GM19372 (cell line): ENCODE measurements at regions not wholly inside any gene's neighbourhood (a gene's known extent, or its start where the extent isn't known, plus 50 kb on each side); places are given as distances from the start of the nearest gene placed in this dataset.

Source experiments
- ATAC-seq: cut with Tn5 transposase; IDR thresholded peaks from one replicate; pipeline ENCODE4 v1.9.1; 2021; ENCODE audit warnings: mild to moderate bottlenecking, low read depth, moderate library complexity; ENCODE audit not compliant: unreplicated experiment

DNA sequence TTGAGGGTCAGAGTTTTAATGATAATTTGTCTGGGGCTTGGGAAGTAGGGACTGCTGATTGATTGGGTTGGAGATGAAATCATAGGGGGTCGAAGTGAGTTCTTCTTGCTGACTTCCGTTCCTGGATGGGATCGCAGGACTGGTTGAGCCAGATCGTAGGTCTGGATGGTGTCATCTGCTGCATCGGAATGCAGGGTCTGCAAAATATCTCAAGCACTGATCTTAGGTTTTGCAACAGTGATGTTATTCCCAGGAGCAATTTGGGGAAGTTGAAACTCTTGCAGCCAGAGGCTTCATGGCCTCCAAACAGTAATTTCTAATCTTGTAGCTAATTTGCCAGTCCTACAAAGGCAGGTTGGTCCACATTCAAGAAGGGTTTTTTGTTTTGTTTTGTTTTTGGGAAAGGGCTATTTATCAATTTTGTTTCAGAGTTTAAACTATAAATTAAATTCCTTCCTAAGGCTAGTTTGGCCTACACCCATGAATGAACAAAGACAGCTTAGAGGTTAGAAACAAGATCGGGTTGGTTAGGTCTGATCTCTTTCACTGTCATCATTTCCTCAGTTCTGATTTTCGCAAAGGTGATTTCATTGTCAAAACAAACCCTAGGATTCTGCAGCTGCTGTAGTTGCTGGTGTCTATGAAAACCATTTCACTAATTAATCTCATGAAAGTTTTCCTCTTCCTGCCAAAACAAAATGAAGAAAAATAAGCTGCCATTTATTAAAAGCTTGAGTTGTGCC lies 388.0 kb downstream of the TMEM232 start:
- ATAC-seq = no peak

DNA sequence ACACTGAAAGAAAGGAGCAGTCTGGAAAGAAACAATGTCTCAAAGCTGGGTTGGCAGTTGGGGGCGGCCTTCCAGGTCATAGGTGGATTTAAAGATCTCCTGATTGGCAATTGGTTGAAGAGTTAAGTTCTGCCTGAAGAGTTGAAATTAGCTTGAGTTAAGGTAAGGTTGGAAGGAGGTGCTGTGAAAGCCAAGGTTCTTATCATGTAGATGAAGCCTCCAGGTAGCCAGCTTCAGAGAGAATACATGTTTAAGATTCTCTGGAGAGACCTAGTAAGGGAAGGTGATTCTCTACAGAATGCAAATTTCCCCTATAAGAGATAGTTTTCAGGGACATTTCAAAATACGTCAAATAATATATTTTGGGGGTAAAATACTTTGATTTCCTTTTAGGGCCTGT lies 387.1 kb downstream of the TMEM232 start:
- ATAC-seq = no peak

- ATAC-seq = no peak
Observed at GRCh38 chr5:110341836-110342235, 384.6 kb downstream of the TMEM232 start.

DNA sequence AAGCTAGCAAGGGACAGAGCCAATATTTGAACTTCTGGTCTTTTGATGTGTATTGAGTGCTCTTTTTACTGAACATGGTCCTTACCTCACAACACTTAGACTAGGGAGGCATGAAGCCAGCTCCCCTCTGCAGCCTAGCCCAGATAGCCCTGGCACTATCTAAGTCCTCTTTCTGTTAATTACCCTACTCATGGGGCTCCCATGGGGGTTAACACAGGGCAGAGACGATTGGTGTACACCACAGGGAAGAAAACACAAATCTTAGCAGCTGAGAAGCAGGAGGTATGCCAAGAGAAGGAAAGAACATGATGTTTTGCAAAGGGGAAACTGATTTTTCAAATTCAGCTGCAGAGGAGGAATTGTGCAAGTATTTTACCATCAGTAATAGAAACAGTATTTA lies 383.8 kb downstream of the TMEM232 start:
- no peak for ATAC-seq

DNA sequence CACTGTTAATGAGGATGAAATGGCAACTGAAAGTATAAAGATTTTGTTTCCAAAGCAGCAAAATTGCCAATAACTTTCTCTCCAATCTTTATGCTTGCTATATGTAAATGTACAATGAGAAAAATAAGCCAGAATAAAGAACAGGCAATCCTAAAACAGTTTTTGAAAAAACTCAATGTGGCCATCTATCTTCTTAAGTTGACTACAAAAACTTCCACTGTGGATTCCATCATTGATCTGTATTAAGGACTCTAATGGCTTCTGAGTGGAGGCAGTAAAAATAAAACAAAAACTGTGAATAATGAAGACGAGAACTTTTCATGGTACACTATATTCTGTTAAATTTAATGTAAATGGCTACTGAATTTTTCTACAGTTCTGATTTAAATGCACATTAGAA lies 382.9 kb downstream of the TMEM232 start:
- ATAC-seq = no peak

GRCh38 chr5:110345623-110346022 lies 380.8 kb downstream of the TMEM232 start:
- no peak for ATAC-seq

DNA sequence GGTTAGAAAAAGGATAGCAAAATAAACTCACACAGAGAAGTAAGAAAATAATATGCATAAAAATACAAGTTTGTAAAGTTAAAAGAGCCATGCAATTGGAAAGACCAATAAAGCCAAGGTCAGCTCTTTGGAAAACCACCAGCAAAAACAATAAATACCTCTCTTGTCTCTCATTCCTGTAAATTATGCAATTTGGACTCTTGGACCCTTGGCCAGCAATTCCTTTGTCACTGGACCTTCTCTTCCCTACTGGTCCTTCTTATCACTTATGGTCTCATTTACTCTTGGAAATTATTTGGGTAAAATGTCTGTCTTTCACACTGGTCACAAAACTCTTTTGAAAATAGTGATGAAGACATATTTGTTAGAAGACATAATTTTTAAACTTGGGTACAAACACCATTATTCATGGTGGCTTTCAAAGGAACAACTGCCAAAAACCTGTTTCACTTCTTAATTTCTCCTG lies 379.5 kb downstream of the TMEM232 start:
- no peak for ATAC-seq

GRCh38 chr5:110347781-110348180 lies 378.7 kb downstream of the TMEM232 start:
- no peak for ATAC-seq

DNA sequence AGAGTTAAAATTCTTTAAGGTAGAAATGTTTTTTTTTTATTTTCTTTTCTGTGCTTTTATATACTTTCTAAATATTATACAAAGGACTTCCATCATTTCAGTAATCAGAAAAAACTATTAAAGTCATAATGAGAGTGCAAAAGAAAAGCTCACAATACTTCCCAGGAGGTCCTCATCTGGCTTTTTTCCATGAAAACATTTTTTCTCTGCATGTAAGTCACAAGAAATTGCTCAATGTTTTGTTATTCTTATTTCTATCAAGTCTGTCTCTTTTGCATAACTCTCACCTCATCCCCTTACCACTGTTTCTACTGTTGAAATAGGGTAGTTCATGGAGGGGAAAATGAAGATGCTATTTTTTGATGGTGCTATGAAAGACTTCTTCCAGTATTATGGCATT lies 375.0 kb downstream of the TMEM232 start:
- no peak for ATAC-seq

GRCh38 chr5:110354311-110354710 lies 372.2 kb downstream of the TMEM232 start:
- ATAC-seq = no peak

GRCh38 chr5:110354915-110355644 lies 371.4 kb downstream of the TMEM232 start:
- ATAC-seq = no peak

GRCh38 chr5:110356677-110357076 lies 369.8 kb downstream of the TMEM232 start:
- ATAC-seq = no peak

DNA sequence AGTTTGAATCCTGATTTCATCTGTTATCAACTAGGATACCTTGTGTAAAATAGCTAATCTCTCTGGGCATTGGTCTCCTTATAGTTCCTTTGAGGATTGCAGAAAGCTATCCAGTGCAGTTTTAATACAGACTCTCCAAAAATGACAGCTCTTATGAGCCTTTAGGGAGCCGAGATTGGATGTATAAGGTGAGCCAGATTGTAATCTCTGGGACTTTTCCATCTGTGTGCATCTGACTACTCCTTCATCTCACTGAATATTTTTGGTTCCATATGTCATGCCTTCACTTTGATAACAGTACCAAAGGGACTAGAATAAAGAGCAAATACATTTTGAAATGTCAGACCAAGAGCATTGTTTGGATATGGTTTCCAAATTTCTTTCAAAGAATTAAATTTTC lies 367.2 kb downstream of the TMEM232 start:
- no peak for ATAC-seq

DNA sequence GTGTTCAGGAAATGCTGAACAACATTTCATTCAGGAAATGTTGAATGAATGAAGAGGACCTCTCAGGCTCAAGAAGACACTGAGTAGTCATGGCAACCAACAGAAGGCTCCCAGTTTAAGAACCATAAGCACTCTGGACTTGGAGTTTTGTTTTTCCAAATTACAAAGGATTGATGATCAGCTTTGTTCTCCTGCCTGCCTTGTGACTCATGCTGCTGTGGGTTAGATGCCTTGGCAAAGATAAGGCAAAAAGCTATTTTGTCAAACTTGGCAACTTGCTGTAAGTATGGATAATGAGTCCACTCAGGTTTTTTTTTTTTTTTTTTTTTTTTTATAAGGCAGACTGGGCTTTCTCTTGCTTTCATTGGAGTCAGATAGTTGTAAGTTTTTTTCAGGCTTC lies 365.0 kb downstream of the TMEM232 start:
- no peak for ATAC-seq

DNA sequence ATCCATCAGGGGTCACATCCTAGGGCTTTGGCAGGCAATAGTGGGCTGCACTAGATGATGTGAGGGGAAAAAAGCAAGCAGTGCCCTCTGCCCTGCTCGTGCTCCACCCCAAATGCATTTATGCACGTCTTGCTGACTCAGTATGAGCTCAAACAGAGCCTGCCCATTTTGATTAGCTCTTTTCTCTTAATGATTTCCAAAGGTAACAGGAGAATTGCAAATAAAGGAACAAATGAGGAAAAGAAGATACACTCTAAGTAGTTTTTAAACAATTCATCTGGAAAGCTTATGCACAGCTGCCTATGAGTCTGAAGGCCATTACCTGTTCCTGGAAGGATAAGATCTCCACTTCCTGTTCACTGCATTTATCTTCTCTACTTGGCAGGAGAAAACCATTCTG lies 364.2 kb downstream of the TMEM232 start:
- no peak for ATAC-seq

GRCh38 chr5:110366716-110367115 lies 359.8 kb downstream of the TMEM232 start:
- no peak for ATAC-seq
